GM10266 (cell line): ENCODE measurements at regions not wholly inside any gene's neighbourhood (a gene's known extent, or its start where the extent isn't known, plus 50 kb on each side); places are given as distances from the start of the nearest gene placed in this dataset.
"Not testable (repeated sequence)": the region's sequence is repeated elsewhere in the genome, so short reads cannot be mapped to it uniquely, and the experiment has no call there.

Source experiments
- DNase-seq: peaks from one replicate; pipeline ENCODE4 v3.0.0; 2012; ENCODE audit errors: extremely low spot score
- CTCF ChIP-seq: IDR thresholded peaks from 2 replicates; pipeline ENCODE4 v1.5.1; 2012; ENCODE audit warnings: mild to moderate bottlenecking, low read depth; ENCODE audit not compliant: control insufficient read depth, insufficient read depth; ENCODE audit errors: missing control alignments

DNA sequence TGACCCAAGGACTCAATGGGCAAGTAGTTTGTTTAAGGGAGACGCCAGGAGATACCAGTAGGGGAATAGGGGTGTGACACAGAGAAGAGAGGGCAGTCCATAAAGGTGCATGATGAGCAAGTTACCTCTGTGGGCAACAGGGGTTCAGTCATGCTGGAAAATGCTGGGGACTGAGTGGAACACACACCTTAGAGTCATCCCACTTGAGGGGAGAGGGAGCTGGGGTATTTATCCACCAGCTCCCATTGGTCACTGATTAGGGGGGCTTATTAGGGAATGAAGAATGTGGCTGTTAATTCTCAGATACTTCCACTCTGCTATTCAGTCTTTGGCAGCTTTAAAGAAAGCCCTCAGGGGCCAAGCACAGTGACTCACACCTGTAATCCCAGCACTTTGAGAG, 67.5 kb upstream of the MRI1 start:
- no peak for TF ChIP-seq CTCF
- no peak for DNase-seq

GRCh38 chr19:13693889-13694288, 70.4 kb upstream of the MRI1 start:
- no peak for DNase-seq
- TF ChIP-seq CTCF: no peak

GRCh38 chr19:13691569-13692435, 72.5 kb upstream of the MRI1 start:
- DNase-seq: no peak
- TF ChIP-seq CTCF: no peak

DNA sequence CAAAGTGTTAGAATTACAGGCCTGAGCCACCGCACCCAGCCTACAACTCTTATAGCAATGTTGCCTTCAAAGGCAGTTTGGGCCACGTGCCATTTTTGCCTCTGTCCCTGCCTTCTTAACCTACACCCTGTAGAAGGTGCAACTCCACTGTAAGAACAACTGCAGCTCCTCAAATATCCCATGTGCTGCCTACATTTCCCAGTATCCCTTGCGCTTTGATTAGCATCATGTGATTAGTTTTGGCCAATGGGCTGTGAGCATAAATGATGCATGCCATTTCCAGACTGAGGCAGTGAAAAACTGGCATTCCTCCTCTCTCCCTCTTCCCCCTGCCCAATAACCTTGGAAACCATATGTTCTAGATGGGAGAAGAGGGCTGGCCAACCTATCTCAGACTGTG, 75.2 kb upstream of the MRI1 start:
- TF ChIP-seq CTCF: no peak
- DNase-seq: peak; percentile 28

GRCh38 chr19:13684021-13684420, 80.3 kb upstream of the MRI1 start:
- TF ChIP-seq CTCF: no peak
- DNase-seq: no peak

DNA sequence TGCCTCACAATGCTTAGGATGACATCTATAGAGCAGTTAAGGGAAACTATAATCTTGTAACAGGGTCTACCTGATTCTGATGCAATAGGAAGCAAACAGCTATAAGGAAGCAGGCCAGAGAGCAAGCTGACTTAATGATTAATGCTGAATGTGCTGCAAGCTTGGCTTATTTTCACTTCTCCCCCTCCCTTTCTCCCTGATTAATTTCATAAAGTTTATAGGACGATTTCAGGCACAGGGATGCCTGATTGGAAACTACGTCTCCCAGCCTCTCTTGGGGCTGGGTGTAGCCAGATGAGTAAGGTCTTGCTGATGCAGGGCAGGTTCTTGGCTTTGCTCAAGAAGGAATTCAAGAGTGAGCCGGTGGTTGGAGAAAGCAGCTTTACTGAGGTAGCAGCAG, 82.8 kb upstream of the MRI1 start:
- DNase-seq: no peak
- TF ChIP-seq CTCF: no peak

GRCh38 chr19:13680708-13681360, 83.5 kb upstream of the MRI1 start:
- not testable (repeated sequence) for DNase-seq

GRCh38 chr19:13676967-13677366, 87.4 kb upstream of the MRI1 start:
- DNase-seq: not testable (repeated sequence)

GRCh38 chr19:13672480-13673175, 91.7 kb upstream of the MRI1 start:
- DNase-seq: not testable (repeated sequence)
